ENCODE measurements at regions not wholly inside any gene's neighbourhood (a gene's known extent, or its start where the extent isn't known, plus 50 kb on each side); places are given as distances from the start of the nearest gene placed in this dataset.

- Histone ChIP-seq H4K20me1 (ENCODE audit: insufficient read depth) (no peaks in the 10 kb centered on the region), H3K79me2 (ENCODE audit: insufficient read depth, low read depth) (no peaks in the 10 kb centered on the region), H3K4me1 (ENCODE audit: low read depth, poor library complexity, severe bottlenecking) (no peaks in the 10 kb centered on the region), H3K27me3 (ENCODE audit: insufficient read depth, low read depth) (no peaks in the 10 kb centered on the region), H3K9ac (no peak overlapping the region), H3K4me2 (no peak overlapping the region), H3K4me3 (IDR thresholded peaks at IDR 0.05; ENCODE audit: insufficient read depth, low read depth, low read length) (no peak overlapping the region), H3K36me3 (ENCODE audit: insufficient read depth) (no peaks in the 10 kb centered on the region), H2AFZ (ENCODE audit: low read depth) (no peak overlapping the region), H3K27ac (no peak overlapping the region)
- TF ChIP-seq CTCF (conservative IDR thresholded peaks at IDR 0.05; ENCODE audit: low read depth, low read length), result no peak
Observed at GRCh38 chr14:30251017-30251416, 307.9 kb upstream of the G2E3 start.

GRCh38 chr14:30251557-30252100 lies 307.3 kb upstream of the G2E3 start:
- Histone ChIP-seq H3K9ac (no peak overlapping the region), H4K20me1 (ENCODE audit: insufficient read depth) (no peaks in the 10 kb centered on the region), H3K4me2 (no peak overlapping the region), H2AFZ (ENCODE audit: low read depth) (no peak overlapping the region), H3K36me3 (ENCODE audit: insufficient read depth) (no peaks in the 10 kb centered on the region), H3K4me1 (ENCODE audit: low read depth, poor library complexity, severe bottlenecking) (no peaks in the 10 kb centered on the region), H3K27ac (no peak overlapping the region), H3K4me3 (IDR thresholded peaks at IDR 0.05; ENCODE audit: insufficient read depth, low read depth, low read length) (no peak overlapping the region), H3K27me3 (ENCODE audit: insufficient read depth, low read depth) (no peaks in the 10 kb centered on the region), H3K79me2 (ENCODE audit: insufficient read depth, low read depth) (no peaks in the 10 kb centered on the region)
- TF ChIP-seq CTCF (conservative IDR thresholded peaks at IDR 0.05; ENCODE audit: low read depth, low read length), result no peak

GRCh38 chr14:30252151-30252550 lies 306.8 kb upstream of the G2E3 start:
- Histone ChIP-seq H3K27ac (no peak overlapping the region), H3K4me1 (ENCODE audit: low read depth, poor library complexity, severe bottlenecking) (no peaks in the 10 kb centered on the region), H2AFZ (ENCODE audit: low read depth) (no peak overlapping the region), H3K9ac (no peak overlapping the region), H3K79me2 (ENCODE audit: insufficient read depth, low read depth) (no peaks in the 10 kb centered on the region), H3K36me3 (ENCODE audit: insufficient read depth) (no peaks in the 10 kb centered on the region), H4K20me1 (ENCODE audit: insufficient read depth) (no peaks in the 10 kb centered on the region), H3K4me2 (no peak overlapping the region), H3K4me3 (IDR thresholded peaks at IDR 0.05; ENCODE audit: insufficient read depth, low read depth, low read length) (no peak overlapping the region), H3K27me3 (ENCODE audit: insufficient read depth, low read depth) (no peaks in the 10 kb centered on the region)
- TF ChIP-seq CTCF (conservative IDR thresholded peaks at IDR 0.05; ENCODE audit: low read depth, low read length), result no peak

- no peak overlapping the region for H3K9ac ChIP-seq
- no peak overlapping the region for H2AFZ ChIP-seq (ENCODE audit: low read depth)
Observed at GRCh38 chr14:30252783-30253674, 305.9 kb upstream of the G2E3 start.

More at GRCh38 chr14:30252783-30253674, 305.9 kb upstream of the G2E3 start:
- Histone ChIP-seq H3K27ac (no peak overlapping the region), H3K4me2 (no peak overlapping the region), H3K36me3 (ENCODE audit: insufficient read depth) (no peaks in the 10 kb centered on the region), H3K27me3 (ENCODE audit: insufficient read depth, low read depth) (no peaks in the 10 kb centered on the region), H3K79me2 (ENCODE audit: insufficient read depth, low read depth) (no peaks in the 10 kb centered on the region), H4K20me1 (ENCODE audit: insufficient read depth) (no peaks in the 10 kb centered on the region), H3K4me1 (ENCODE audit: low read depth, poor library complexity, severe bottlenecking) (no peaks in the 10 kb centered on the region), H3K4me3 (IDR thresholded peaks at IDR 0.05; ENCODE audit: insufficient read depth, low read depth, low read length) (no peak overlapping the region)
- TF ChIP-seq CTCF (conservative IDR thresholded peaks at IDR 0.05; ENCODE audit: low read depth, low read length), result no peak

Data from KMS-11 (cell line).